ENCODE measurements at regions not wholly inside any gene's neighbourhood (a gene's known extent, or its start where the extent isn't known, plus 50 kb on each side); places are given as distances from the start of the nearest gene placed in this dataset.

GRCh38 chr19:29303069-29303718, 90.2 kb upstream of the UQCRFS1 start:
- DNase-seq (ENCODE audit: low read depth in 1 of 2, low spot score in 1 of 2) = no peak
- H3K27ac ChIP-seq = no peak overlapping the region
- no peak for TF ChIP-seq CTCF (IDR thresholded peaks at IDR 0.05; ENCODE audit: low read depth, low read length)
- H3K4me1 ChIP-seq (ENCODE audit: low read depth) = no peaks in the 10 kb centered on the region
- H3K9me3 ChIP-seq (ENCODE audit: low read depth) = no peaks in the 10 kb centered on the region
- H3K4me3 ChIP-seq = no peak overlapping the region
- H3K36me3 ChIP-seq = no peaks in the 10 kb centered on the region
- H3K27me3 ChIP-seq = peaks cover 22% of the 10 kb centered on the region

GRCh38 chr19:29303719-29304090, 90.8 kb upstream of the UQCRFS1 start:
- H3K4me1 ChIP-seq (ENCODE audit: low read depth) = no peaks in the 10 kb centered on the region
- peaks cover 27% of the 10 kb centered on the region for H3K27me3 ChIP-seq
- no peak overlapping the region for H3K4me3 ChIP-seq
- TF ChIP-seq CTCF (IDR thresholded peaks at IDR 0.05; ENCODE audit: low read depth, low read length) = no peak
- DNase-seq (ENCODE audit: low read depth in 1 of 2, low spot score in 1 of 2) = no peak
- H3K9me3 ChIP-seq (ENCODE audit: low read depth) = no peaks in the 10 kb centered on the region
- no peak overlapping the region for H3K27ac ChIP-seq
- H3K36me3 ChIP-seq = no peaks in the 10 kb centered on the region

GRCh38 chr19:29305268-29305667, 92.3 kb upstream of the UQCRFS1 start:
- no peak overlapping the region for H3K27ac ChIP-seq
- no peak for TF ChIP-seq CTCF (IDR thresholded peaks at IDR 0.05; ENCODE audit: low read depth, low read length)
- no peak overlapping the region for H3K4me3 ChIP-seq
- H3K36me3 ChIP-seq = no peaks in the 10 kb centered on the region
- no peaks in the 10 kb centered on the region for H3K4me1 ChIP-seq (ENCODE audit: low read depth)
- peaks cover 43% of the 10 kb centered on the region for H3K27me3 ChIP-seq
- DNase-seq (ENCODE audit: low read depth in 1 of 2, low spot score in 1 of 2) = no peak
- H3K9me3 ChIP-seq (ENCODE audit: low read depth) = no peaks in the 10 kb centered on the region

GRCh38 chr19:29308977-29309590, 96.1 kb upstream of the UQCRFS1 start:
- no peak overlapping the region for H3K4me3 ChIP-seq
- no peak overlapping the region for H3K27ac ChIP-seq
- no peaks in the 10 kb centered on the region for H3K4me1 ChIP-seq (ENCODE audit: low read depth)
- no peaks in the 10 kb centered on the region for H3K36me3 ChIP-seq
- H3K27me3 ChIP-seq = peaks cover 61% of the 10 kb centered on the region
- TF ChIP-seq CTCF (IDR thresholded peaks at IDR 0.05; ENCODE audit: low read depth, low read length) = no peak
- no peaks in the 10 kb centered on the region for H3K9me3 ChIP-seq (ENCODE audit: low read depth)
- no peak for DNase-seq (ENCODE audit: low read depth in 1 of 2, low spot score in 1 of 2)

GRCh38 chr19:29309637-29310036, 96.7 kb upstream of the UQCRFS1 start:
- no peaks in the 10 kb centered on the region for H3K4me1 ChIP-seq (ENCODE audit: low read depth)
- no peak for TF ChIP-seq CTCF (IDR thresholded peaks at IDR 0.05; ENCODE audit: low read depth, low read length)
- no peaks in the 10 kb centered on the region for H3K9me3 ChIP-seq (ENCODE audit: low read depth)
- no peaks in the 10 kb centered on the region for H3K36me3 ChIP-seq
- peaks cover 58% of the 10 kb centered on the region for H3K27me3 ChIP-seq
- no peak overlapping the region for H3K27ac ChIP-seq
- no peak overlapping the region for H3K4me3 ChIP-seq
- DNase-seq (ENCODE audit: low read depth in 1 of 2, low spot score in 1 of 2) = no peak

Measured in cardiac muscle cell (in vitro differentiated cells and primary cell).